GM19395 (cell line): ENCODE measurements at regions not wholly inside any gene's neighbourhood (a gene's known extent, or its start where the extent isn't known, plus 50 kb on each side); places are given as distances from the start of the nearest gene placed in this dataset.
"Not testable (repeated sequence)": the region's sequence is repeated elsewhere in the genome, so short reads cannot be mapped to it uniquely, and the experiment has no call there.

Source experiments
- ATAC-seq: cut with Tn5 transposase; IDR thresholded peaks from one replicate; pipeline ENCODE4 v1.9.1; 2021; ENCODE audit warnings: mild to moderate bottlenecking, moderate library complexity; ENCODE audit not compliant: unreplicated experiment

DNA sequence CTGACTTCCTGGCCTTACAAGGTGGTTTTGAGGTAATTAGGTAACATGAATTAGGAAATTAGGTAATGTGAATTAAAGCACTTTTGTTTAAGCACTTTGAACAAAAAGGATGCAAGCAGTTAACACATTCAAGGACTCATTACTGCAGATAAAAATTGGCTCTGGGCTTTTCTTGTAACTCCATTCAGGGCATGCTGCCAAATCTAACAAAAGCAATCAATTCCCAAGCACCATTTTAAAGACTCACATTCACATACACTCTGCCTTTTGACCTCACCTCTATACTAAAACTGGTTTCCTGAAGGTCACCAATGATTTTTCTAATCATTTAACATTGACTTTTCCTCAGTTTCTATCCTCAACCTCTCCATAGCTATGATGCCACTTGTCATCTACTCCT is 251.2 kb upstream of the RHOBTB1 start:
- ATAC-seq: no peak

DNA sequence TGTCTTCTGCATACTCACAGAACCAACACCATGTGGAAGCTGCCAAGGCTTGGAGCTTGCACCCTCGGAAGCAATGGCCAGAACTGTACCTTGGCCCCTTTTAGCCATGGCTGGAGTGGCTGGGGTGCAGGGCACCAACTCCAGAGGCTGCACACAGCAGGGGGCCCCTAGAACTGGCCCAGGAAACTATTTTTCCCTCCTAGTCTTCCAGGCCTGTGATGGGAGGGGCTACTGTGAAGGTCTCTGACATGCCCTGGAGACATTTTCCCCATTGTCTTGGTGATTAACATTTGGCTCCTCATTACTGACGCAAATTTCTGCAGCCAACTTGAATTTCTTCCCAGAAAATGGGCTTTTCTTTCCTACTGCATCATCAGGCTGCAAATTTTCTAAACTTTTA is 248.6 kb upstream of the RHOBTB1 start:
- not testable (repeated sequence) for ATAC-seq

DNA sequence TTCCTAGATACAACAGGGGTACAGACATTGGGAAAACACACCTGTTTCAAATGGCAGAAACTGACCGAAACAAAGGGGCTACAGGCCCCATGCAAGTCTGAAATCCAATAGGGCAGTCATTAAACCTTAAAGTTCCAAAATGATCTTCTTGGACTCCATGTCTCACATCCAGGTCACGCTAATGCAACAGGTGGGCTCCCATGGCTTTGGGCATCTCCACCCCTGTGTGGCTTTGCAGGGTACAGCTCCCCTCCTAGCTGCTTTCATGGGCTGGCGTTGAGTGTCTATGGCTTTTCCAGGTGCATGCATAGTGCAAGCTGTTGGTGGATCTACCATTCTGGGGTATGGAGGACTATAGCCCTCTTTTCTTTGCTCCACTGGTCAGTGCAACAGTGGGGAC is 248.1 kb upstream of the RHOBTB1 start:
- no peak for ATAC-seq

DNA sequence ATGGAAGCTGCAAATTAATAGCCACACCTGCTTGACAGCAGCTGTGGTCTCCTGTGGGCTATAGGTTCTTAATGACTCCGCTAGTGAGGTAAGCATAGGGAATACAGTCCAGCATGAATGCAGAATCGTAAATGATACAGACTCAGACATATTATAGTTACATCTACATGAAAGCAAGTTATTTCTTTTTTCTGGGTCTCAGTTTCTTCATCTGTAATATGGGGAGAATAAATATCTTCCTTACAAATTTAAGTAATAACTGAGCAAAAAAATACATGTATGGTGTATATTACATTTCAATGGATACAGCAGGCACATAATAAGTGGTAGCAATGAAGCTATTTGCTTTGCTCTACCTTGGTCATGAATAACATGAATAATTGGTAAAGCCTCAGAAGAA is 245.9 kb upstream of the RHOBTB1 start:
- no peak for ATAC-seq

DNA sequence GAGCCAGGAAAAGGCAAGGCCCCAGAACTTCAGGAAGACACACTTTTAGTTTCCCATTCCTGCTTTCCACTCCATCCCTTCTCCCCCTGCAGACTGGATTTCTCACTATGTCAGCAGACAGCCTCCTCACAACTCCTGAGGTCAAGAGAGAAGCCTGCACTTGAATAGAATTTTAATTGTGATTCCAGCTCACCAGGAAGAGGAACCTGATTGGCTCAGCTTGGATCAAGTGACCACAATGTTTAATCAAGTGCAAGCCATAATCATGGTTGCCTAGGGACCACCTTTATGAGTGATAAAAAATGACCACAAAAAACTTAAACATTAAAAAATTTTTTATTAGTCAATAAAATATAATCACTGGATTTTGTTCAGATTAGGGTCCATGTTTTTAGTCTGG is 244.7 kb upstream of the RHOBTB1 start:
- ATAC-seq: no peak

DNA sequence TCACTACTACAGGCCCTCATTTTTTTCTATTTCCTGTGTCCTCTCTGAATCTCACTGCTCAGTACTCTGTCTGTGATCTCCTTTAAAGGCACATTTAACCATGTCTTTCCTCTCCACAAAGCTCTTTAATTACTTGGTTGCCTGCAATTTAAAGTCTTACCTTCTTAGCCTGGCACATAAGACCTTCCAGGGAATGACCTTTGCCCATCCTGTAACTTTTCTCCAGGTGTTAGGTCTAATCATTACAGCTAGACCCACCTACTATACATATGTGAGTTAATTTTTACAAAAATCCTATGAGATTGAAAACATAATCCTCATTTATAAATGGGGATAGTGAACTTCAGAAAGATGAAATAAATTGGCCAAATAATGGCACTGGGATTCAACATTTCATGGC is 244.1 kb upstream of the RHOBTB1 start:
- ATAC-seq: no peak

DNA sequence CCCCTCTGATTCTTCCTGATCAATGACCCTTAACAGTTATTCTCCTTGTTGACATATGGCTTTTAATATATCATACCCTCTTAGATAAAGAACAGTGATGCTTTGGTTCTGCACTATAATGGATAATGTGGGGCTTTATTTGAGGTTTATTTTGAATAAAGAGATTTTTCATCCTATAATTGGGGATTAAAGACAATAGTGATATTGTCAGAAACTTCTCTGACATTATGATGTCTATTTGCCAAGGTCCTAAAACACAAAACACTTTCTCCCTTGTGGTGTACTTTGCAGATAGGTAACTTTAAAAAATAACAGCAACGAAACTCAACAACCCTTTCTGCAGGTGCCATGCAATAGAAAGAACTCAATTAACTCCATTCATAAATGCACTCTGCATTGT is 243.6 kb upstream of the RHOBTB1 start:
- ATAC-seq: no peak

DNA sequence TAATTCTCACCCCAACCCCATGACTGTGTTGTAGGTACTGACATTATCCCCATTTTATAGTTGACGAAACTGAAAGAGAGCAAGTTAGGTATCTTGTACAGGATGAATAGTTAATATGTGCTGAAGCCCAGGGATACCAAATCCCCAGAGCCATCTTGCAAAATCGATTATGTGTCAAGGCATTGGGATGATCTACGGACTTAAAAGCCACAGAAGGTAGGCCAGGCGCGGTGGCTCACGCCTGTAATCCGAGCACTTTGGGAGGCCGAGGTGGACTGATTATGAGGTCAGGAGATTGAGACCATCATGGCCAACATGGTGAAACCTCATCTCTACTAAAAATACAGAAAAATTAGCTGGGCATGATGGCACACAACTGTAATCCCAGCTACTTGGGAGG is 242.4 kb upstream of the RHOBTB1 start:
- no peak for ATAC-seq

DNA sequence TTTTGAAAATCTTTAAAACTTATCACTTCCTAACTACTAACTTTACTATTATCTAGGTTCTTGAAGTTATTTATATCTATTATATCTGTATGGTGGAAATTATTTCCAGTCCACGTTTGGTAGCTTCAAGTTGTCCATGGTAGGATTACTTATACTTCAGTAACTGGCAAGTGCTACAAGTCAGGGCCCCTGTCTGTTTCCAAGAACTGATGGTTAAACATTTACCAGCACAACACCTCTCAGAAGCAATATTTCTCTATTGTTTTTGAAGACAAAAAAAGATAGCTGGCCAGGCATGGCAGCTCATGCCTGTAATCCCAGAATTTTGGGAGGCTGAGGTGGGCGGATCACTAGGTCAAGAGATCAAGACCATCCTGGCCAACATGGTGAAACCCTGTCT is 240.4 kb upstream of the RHOBTB1 start:
- ATAC-seq: no peak

DNA sequence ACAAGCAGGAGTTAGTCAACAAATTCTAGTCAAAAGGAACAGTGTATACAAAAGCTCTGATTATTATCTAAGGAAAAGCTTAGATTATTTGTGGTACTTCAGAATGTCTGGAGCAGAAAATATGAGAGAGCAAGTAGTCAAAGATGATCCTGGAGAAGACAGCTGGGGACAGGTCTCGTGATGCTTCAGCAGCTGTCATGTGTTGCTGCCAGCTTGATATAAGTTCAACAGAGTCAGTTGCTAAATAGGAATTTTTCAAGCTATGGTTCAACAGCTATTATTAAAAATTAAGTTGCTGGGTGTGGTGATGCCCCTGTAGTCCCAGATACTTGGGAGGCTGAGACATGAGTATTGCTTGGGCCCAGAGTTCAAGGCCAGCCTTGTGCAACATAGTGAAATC is 240.0 kb upstream of the RHOBTB1 start:
- no peak for ATAC-seq

DNA sequence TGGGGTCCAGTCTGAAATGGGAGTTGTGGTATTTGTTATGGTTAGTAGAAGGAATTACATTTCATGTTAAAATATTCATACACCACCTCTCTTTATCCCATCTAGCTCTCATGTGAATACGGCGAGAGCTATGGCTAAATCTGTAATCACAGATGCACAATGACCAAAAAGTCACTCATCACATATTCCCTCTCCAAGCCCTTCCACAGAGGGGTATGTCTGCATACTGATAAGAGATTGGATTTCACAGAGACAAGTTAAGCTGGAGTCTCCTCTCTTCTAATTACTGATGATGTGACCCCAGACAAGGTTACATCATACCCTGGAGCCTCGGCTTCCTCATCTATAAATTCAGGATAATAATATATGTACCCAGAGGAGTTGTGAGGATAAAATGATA is 237.8 kb upstream of the RHOBTB1 start:
- ATAC-seq: no peak

DNA sequence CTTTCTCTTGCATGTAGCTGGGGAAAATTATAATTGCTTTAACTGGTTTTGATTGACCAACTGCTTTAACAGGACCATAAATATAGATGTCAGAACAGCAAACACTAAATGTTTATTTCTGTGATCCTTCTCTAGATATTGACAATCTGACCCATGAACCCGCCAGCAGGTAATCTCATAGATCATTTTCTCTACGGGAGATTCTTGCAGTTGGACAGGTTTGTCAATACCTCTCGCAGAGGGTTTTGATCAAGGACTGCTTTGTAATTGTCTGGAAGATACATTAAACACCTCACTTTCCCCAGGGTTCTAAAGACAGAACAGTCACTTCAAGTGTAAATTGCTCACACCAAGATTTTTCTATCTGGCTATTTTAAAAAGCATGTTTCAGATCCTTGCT is 235.8 kb upstream of the RHOBTB1 start:
- ATAC-seq: no peak

DNA sequence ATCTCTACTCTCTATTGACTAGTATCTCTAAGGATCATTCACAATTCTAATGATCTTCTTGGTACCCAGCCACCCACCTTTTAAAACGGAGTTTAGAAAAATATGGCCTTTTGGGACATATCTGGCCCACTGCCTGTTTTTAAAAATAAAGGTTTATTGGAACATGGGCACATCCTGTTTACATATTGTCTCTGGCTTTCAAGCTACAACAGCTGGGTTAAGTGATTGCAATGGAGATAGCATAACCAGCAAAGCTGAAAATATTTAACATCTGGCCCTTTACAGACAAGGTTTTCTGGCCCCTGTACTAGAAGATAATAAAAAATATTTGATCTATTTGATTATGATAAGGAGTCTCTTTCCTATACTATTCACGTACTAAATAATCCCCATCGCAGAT is 232.4 kb upstream of the RHOBTB1 start:
- no peak for ATAC-seq

DNA sequence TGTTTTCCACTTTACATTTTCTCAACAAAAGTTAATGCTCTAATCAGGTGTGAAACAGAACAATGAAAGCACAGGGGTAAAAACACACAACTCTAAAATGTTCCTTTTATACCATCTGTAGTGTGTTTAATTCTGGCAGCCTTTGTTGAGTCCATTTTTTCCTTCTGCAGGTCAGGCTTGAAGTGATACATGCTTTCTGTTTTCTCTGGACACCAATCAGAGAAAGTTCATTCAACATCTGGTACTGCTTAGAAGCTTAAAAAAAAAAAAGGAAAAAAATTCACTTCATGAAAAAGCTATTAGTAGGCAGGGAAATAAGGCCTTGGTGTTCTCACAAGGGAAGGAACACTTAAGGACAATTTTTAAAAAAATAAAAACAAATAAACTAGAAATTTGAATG is 231.3 kb upstream of the RHOBTB1 start:
- no peak for ATAC-seq

DNA sequence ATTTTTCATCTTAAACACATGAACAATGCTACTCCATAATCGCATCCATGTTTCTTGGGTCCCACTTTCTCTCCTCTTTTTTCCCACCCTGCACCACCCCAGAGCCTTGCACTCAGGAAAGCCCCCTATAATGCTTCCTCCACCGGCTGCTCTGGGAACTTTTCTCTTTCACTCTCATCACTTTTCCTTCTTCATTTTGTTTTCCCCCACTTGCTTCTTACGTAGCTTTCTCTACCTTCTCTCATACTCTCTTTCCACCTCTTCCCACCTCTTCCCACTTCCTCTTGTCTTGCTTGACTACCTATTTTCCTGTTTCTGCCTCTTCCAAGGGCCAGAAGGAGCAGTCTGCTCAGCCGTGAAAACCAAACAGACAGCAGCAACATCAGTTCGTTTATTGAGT is 229.5 kb upstream of the RHOBTB1 start:
- no peak for ATAC-seq

DNA sequence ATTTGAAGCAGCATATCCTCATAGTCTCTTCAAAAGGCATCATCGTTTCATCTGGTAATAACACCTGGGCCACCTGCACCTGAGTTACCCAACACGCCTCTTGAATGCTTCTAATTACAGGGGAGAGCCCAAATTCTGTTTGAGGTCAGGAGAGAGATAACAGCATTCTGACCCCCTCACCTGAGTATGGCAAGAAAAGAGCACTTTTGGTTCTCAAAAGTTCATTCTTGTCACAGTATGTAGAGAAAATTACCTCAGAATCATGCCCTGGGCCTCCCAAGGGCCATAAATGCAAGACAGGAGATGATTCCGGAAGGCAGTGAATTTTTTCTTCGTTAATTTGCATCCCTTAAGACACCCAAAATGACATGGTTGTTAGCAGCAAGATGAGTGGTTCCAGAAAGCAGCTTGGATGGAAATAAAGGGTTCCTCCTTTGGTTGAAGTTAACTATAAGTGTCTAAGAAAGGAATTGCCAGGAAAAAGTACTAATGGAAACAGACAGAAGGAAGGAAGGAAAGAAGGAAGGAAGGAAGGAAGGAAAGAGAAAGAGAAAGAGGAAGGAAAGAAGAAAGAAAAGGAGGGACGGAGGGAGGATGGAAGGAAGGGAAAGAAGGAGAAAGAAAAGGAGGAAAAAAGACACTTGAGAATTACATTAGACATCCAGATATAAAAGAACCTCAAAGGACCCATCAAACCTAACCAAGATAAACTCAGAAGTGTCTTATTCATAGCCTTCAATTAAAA is 228.4 kb upstream of the RHOBTB1 start:
- ATAC-seq: no peak

DNA sequence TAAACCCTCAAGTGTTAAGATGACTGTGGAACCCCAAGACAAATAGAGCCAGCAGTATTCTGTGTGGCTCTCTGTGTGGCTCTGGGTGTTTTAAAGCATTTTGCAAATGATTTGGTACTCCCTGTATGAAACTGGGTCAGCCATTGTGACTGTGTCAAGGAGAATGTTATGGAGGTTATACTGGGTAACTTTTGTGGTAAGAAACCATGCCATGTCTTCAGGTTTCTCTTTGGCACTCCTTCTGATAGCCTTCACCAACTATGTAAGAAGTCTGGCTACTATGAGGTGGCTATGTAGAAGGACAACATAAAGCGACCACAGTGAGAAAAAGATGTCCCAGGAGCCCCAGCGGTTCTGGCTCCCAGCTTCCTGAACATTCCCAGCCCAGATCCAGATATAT is 226.6 kb upstream of the RHOBTB1 start:
- no peak for ATAC-seq

DNA sequence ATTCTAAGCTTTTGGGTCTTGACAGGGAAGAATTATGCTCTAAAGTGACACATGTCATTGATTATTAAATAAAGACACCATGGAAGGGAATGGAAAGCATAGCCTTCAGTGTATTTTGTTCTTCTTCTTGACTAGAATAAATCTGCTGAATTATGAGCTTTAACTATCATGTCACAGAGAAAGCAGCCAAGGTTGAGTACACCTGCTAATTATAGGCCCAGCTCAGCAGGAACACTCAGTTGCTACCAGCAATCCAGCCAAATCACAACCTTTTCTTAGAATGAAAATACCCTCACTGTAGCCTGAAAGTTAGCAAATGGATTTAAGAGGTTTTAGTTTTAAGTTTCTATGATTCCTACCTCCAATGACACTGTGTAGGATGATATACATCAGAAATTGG is 225.3 kb upstream of the RHOBTB1 start:
- no peak for ATAC-seq

DNA sequence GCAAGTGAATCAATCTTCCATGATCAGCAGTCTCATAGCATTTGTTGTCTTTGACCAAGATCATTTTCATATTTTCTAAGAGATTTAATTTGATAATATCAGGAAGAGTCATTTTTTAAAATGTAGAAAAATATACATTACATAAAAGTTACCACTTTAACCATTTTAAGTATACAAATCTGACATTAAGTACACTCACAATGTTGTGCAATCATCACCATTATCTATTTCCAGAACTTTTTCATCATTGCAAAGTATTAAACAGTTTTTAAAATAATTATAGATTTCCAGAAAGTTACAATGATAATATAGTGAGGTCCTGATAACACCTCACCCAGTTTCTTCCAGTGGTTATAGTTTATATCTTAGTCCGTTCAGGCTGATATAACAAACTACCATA is 222.5 kb upstream of the RHOBTB1 start:
- ATAC-seq: no peak

DNA sequence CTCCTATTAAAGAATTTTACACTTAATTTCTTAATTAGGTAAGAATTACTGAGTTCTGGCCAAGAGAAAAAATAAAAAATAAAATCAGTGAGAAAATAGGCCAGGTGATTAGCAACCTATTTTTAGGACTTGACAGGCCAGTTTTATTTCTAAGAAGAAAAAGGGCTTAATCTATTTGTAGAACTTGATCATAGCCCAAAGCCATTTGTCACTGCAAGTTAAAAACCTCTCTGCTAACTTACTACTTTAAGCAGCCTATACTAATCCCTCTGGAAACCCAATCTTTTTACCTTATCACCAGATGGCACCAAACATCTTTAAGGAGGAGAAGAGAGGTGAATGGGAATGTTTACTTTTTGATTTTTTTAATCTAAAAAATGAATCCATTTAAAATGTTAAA is 222.1 kb upstream of the RHOBTB1 start:
- ATAC-seq: no peak

DNA sequence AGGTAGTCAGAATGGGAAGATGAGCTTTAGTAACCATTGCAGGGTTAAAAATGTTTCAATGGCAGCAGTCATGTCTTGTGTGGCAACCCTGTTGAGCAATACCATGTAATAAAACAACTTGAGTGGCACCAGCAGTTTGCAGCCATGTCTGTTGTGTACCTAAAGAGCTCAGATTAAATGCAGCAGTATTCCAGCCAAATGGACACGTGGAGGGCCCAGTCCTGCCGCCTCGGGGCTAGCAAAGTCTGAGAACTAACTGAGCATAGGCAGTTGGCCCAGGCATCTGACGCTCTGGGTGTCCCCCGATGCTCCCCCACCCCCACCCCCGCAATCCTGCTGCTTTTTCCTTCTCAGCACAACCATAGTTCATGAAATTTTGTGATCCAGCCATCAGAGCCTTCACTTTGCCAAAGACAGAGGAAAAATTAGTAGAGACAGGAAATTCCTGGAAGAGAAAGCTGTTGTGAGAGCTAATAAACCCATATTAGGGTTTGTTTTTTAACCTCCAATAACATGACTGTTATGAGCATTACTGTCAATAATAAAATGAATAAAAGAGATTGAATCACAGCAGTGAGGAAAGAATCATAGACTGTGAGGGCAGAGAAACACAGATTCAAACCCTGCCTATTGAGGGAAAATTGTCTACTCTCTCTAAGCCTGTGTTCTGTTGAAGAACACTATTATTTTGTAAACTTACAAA is 220.6 kb upstream of the RHOBTB1 start:
- no peak for ATAC-seq

DNA sequence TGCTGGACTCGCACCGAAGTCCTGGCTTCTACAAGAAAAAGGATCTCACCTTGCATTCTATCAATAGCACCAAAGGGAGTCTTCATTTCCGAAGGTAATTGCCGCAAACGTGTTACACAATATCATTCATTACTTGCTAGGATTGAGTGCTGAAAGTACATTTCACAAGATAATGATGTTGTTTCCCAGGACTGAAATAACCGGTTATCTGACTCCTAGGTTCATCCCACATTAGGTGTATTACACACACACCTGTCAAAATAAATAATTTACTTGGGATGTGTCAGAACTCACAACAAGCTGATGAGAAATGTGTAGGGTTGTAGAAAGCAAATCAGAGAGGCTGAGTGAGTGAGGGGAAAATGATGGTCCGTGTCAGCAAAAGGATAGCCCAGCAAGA is 219.4 kb upstream of the RHOBTB1 start:
- no peak for ATAC-seq

DNA sequence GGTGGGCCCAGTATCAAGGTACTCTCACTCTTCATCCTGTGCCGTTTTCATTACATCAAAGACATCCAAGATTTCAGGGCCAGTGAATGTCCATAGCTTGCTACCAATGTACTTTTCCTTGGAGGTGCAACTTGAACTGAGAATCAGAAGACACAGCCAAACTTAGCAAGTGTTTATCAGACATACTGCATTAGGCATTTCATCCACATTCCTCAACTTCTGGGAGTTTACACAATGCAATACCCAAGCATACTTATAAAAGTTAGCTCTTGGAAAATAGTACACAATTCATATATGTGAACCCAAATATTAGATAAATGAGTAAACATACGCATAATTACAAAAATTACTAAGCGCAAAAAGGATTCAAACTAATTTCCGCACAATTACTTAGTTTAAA is 216.3 kb upstream of the RHOBTB1 start:
- ATAC-seq: no peak
